Thyroid gland (tissue), 4 donors: ENCODE measurements at regions not wholly inside any gene's neighbourhood (a gene's known extent, or its start where the extent isn't known, plus 50 kb on each side); places are given as distances from the start of the nearest gene placed in this dataset.
A peak's percentile ranks its signal among the peaks of the same experiment; 100 is the strongest.
"Not testable (repeated sequence)": the region's sequence is repeated elsewhere in the genome, so short reads cannot be mapped to it uniquely, and the experiment has no call there.

Source experiments
- DNase-seq, 2 donors: peaks; one replicate each; pipeline ENCODE4 v3.0.0-alpha.2; 2019
- H3K27ac ChIP-seq, 3 donors: fragments of 200-600 bp; sonication (generic); 1 replicate in 2 of 3; 2 replicates in 1 of 3; pipeline ENCODE4 v1.5.1; 2016 to 2019; ENCODE audit warnings: mild to moderate bottlenecking in 1 of 3, moderate library complexity in 1 of 3
- H3K27me3 ChIP-seq: fragments of 200-600 bp; sonication (generic); one replicate; pipeline ENCODE4 v1.5.1; 2019
- H3K36me3 ChIP-seq, 2 donors: fragments of 200-600 bp; sonication (generic); one replicate each; pipeline ENCODE4 v1.5.1; 2016 to 2019
- H3K4me1 ChIP-seq, 2 donors: fragments of 200-600 bp; sonication (generic); one replicate each; pipeline ENCODE4 v1.5.1; 2017 to 2019
- H3K4me3 ChIP-seq, 3 donors: fragments of 200-600 bp; sonication (generic); replicated peaks in 1 of 3; 1 replicate in 2 of 3; 2 replicates in 1 of 3; pipeline ENCODE4 v1.5.1; 2016; ENCODE audit warnings: mild to moderate bottlenecking in 1 of 3
- H3K9me3 ChIP-seq: fragments of 200-600 bp; sonication (generic); one replicate; pipeline ENCODE4 v1.5.1; 2017
- CTCF ChIP-seq, 6 experiments: fragments of 200-600 bp in 3 of 6; fragments of 450-650 bp in 3 of 6; sonication (generic) in 3 of 6; IDR thresholded peaks; one replicate each; pipeline ENCODE4 v1.5.1; 2016 to 2019; ENCODE audit warnings: antibody characterized with exemption in 6 of 6, mild to moderate bottlenecking in 2 of 6, inconsistent platforms in 1 of 6, moderate library complexity in 1 of 6
- POLR2A ChIP-seq, 2 donors: fragments of 450-650 bp; IDR thresholded peaks; one replicate each; pipeline ENCODE4 v1.6.1; 2017; ENCODE audit warnings: antibody characterized with exemption in 2 of 2, mild to moderate bottlenecking in 2 of 2, moderate library complexity in 1 of 2
- WGBS, 2 donors: methylation state at CpG; one replicate each; pipeline ENCODE4 v1.1.5; 2017; 5-methylcytosine and 5-hydroxymethylcytosine counted together
- intact Hi-C: fragments of 100-400 bp; cut with DNase I; formaldehyde crosslinking; loops from one replicate; pipeline ENCODE4 v1.15.1; 2023

- Histone ChIP-seq H3K27me3 (no peaks in the 10 kb centered on the region), H3K4me3 (no peak overlapping the region), H3K9me3 (no peaks in the 10 kb centered on the region), H3K36me3 (no peaks in the 10 kb centered on the region), H3K27ac (no peak overlapping the region), H3K4me1 (peaks cover 0 to 4% of the 10 kb centered on the region in 2 donors)
- 0 to 57% methylated on average over 1 of the region's 1 CpG for WGBS, 2 donors
- TF ChIP-seq POLR2A (IDR thresholded peaks at IDR 0.05) (no peak), CTCF (IDR thresholded peaks at IDR 0.05) (no peak)
- DNase-seq, result no peak
- intact Hi-C loops, result no loop called here
These were observed 92.2 kb upstream of the NT5E start for GRCh38 chr6:85357651-85358050.

- H3K4me1 ChIP-seq, H3K27ac ChIP-seq, intact Hi-C loops, DNase-seq, H3K9me3 ChIP-seq, H3K4me3 ChIP-seq, H3K36me3 ChIP-seq, H3K27me3 ChIP-seq: not testable (repeated sequence)
- WGBS, 2 donors, result 93 to 94% methylated on average over 3 of the region's 3 CpGs
These were observed 93.1 kb upstream of the NT5E start for GRCh38 chr6:85356743-85357142.

GRCh38 chr6:85355816-85356215, 94.1 kb upstream of the NT5E start:
- intact Hi-C loops, result no loop called here

GRCh38 chr6:85354761-85355618, 94.9 kb upstream of the NT5E start:
- TF ChIP-seq CTCF (IDR thresholded peaks at IDR 0.05) (peak; percentile 87 to 97 (median 94)), POLR2A (IDR thresholded peaks at IDR 0.05) (no peak)
- Histone ChIP-seq H3K36me3 (no peaks in the 10 kb centered on the region), H3K27me3 (no peaks in the 10 kb centered on the region), H3K9me3 (no peaks in the 10 kb centered on the region), H3K4me1 (no peaks in the 10 kb centered on the region), H3K27ac (no peak overlapping the region), H3K4me3 (no peak overlapping the region)
- 29 to 30% methylated on average over 10 of the region's 10 CpGs for WGBS, 2 donors
- DNase-seq, result peak; percentile 72 to 77
- intact Hi-C loops, result no loop called here

More at GRCh38 chr6:85355816-85356215, 94.1 kb upstream of the NT5E start:
- Histone ChIP-seq H3K36me3 (no peaks in the 10 kb centered on the region), H3K27me3 (no peaks in the 10 kb centered on the region), H3K9me3 (no peaks in the 10 kb centered on the region), H3K4me3 (no peak overlapping the region), H3K4me1 (no peaks in the 10 kb centered on the region), H3K27ac (no peak overlapping the region)
- WGBS, 2 donors, result 71% methylated on average over 2 of the region's 2 CpGs
- DNase-seq, result no peak
- TF ChIP-seq POLR2A (IDR thresholded peaks at IDR 0.05), result no peak
- no peak for TF ChIP-seq CTCF (IDR thresholded peaks at IDR 0.05)

GRCh38 chr6:85353012-85353411, 96.9 kb upstream of the NT5E start:
- no peaks in the 10 kb centered on the region for H3K4me1 ChIP-seq
- H3K36me3 ChIP-seq, result no peaks in the 10 kb centered on the region
- intact Hi-C loops, result loop anchor here (2.0 kb wide), 1 partner anchor 130 kb away; no protein-coding TSS in a partner anchor
- H3K9me3 ChIP-seq, result no peaks in the 10 kb centered on the region
- no peak for DNase-seq
- TF ChIP-seq CTCF (IDR thresholded peaks at IDR 0.05), result no peak
- no peak for TF ChIP-seq POLR2A (IDR thresholded peaks at IDR 0.05)
- 96 to 98% methylated on average over 3 of the region's 3 CpGs for WGBS, 2 donors
- no peak overlapping the region for H3K27ac ChIP-seq
- H3K4me3 ChIP-seq, result no peak overlapping the region
- H3K27me3 ChIP-seq, result no peaks in the 10 kb centered on the region
